COR-L47 (cell line): ENCODE measurements at regions not wholly inside any gene's neighbourhood (a gene's known extent, or its start where the extent isn't known, plus 50 kb on each side); places are given as distances from the start of the nearest gene placed in this dataset.
"Not testable (repeated sequence)": the region's sequence is repeated elsewhere in the genome, so short reads cannot be mapped to it uniquely, and the experiment has no call there.

ENCODE experiments used
- DNase-seq: peaks from one replicate; lab custom pipeline; 2025; lab: John Stamatoyannopoulos, UW

DNA sequence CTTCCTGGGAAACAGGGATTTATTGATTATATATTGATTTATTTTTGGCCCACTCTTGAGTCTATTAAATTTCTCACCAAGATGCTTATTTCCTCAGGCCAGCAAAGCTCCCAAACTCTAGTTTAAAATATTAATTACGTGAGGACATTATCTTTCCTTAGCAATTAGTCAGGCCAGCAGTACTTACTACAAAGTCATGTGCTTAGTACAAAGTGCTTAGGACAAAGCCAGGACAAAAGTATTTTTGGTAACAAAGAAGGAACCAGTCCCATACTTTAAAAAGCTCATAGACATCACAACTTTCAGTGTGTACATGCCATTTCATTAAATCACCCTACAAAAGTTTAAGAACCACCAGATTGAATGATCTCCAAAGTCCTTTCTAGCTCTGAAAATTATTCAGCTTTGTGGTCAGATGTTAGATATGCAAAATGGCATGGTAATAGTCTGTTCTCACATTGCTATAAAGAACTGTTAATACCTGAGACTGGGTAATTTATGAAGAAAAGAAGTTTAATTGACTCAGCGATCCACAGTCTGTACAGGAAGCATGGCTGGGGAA is 94.7 kb upstream of the PWP1 start:
- DNase-seq: no peak

DNA sequence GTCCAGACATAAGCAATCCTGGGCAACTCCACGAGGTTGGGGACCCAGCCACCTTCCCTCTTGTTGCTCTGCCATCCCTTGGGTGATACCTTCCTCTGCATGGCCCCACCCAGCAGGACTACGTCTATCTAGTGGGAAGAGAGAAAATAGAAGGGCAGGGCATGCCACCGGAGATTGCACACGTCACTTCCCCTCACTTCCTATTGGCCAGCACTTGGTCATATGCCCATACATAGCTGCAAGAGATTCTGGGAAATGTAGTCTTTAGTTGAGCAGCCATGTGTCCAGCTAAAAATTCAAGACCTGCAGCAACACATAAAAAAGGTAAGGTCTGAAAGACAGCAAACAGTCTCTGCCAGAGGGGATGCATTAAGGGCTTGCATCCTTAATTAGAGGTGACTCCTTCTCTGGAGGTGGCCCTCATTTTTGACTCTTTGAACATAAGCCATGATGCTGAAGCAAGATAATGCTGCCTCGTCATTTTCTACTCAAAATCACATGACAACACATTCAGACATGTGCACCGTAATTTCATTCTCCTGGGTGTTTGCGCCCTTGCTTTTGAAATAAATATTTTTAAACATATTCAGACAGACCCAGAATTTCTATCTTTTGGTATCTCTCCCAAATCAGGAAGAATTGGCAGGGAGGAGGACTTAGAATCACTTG is 91.8 kb upstream of the PWP1 start:
- DNase-seq: no peak

DNA sequence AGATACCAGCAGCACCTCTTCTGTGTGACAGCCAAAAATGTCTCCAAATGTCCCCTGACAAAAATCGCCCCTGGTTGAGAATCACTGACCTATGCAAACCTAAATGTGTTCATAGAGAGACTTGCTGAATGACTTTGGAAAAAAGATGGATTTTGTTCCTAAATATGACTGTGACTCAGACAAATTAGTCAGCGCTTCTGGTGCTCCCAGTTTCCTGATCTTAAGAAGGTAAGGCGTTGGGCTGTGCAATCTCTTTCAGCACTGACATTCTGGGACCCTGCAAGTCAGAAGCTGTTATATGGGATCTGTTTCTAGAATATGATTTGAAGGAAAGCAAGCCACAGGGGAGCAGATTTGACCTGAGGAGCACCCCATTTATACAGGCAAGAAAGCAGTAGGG is 90.6 kb upstream of the PWP1 start:
- no peak for DNase-seq

DNA sequence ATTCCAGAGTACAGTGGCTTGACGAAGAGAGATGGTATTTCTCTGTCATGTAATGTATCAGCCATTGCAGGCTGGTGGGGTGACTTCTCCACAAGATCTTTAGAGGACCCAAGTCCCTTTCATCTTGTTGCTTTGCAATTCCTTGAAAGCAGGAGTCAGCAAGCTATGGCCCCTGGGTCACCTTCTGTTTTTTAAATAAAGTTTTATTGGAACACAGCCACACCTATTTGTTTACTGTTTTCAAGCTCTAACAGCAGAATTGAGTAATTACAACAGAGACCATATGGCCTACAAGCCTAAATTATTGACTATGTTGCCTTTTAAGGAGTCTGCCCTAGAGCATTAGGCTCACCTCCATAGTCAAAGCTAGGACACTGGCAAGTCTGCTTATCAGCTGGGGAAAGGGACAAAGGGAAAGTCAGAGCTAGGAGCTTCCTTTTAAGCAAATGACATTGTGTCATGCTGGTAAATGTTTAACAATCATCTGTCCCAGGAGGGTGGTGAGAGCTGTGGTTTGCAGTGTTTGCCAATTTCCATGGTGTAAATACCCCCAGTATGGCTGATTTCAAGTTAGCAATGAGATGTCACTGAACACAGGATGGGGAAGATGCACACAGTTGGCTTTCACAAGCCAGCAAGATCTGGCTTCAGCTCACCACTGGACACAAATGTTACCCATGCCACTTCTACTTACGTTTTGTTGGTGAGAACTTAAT is 87.7 kb upstream of the PWP1 start:
- no peak for DNase-seq

DNA sequence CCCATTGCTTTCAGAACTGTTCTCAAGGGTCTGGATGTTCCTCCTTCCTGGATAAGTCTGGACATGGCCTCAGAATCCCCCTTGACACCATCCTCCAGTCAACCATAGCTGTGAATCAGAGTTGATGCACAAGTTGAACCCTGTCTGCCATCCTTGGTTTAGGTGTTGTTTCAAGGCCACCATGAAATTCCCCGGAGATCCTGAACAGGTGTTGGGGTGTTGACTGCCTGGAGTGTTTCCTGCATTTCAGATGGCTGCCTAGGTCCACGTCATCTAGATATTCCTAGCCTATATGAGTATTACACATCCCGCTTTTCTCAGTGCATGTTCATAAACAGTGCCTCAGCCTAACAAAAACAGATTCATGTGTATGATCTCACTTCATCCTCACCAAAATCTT is 86.7 kb upstream of the PWP1 start:
- no peak for DNase-seq

DNA sequence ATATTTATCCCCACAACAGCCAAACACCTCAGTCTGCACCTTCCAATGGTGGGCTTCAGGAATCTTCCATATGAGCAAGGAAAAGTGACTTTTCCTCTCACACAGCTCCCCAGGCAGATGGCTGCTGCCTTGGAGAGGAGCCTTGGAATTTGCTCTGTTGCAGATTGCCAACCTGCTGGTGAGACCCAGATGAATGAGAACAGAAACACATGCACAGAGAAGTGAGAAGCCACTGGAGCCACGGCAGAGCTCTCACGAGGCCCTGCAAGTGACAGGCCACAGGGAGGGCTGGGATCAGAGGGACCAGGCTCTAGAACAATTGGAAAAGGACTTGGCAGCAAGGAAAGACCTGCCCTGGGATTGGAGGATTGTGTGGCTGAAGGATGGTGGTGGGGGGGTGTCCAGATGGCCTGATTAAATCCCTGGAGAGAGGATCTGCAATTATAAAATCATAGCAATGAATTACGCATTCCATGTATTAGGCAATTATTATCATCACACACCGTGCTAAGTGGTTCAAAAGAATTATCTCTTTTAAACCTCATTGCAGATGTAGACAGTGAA is 84.9 kb upstream of the PWP1 start:
- DNase-seq: no peak

DNA sequence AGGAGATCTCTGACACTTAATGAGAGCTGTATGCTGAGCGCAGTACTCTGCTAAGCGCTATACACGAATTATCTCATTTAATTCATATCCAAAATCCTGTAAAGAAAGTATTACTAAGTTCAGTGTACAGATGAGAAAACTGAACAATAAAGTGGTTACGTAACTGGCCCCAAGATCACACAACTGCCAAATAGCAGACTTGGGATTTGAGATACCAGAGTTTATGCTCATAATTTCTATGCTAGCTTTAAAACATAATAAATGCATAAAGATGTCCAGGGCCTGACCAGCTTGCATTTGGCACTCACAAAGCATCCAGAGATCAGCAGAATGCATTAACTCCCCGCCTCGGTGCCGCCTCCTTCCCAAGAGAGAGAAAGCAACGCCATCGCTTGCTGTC is 83.2 kb upstream of the PWP1 start:
- no peak for DNase-seq

DNA sequence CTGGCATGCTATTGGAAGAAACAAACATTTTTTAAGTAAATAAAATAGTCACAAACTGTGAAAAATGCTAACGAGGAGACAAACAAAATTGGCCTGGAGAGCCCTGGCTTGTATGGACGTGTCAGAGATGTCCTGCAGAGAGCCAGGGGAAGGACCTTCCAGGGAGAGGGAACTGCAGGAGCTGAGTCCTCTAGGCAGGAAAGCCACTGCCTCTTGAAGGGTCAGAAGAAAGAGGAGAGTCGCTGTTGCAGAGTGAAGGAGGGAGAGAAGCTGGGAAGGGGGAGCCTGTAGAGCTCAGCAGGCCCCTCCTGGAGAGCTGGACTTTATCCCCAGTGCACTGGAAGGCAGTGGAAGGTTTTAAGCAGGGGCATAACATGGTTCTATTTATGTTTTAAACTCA is 80.3 kb upstream of the PWP1 start:
- DNase-seq: no peak

DNA sequence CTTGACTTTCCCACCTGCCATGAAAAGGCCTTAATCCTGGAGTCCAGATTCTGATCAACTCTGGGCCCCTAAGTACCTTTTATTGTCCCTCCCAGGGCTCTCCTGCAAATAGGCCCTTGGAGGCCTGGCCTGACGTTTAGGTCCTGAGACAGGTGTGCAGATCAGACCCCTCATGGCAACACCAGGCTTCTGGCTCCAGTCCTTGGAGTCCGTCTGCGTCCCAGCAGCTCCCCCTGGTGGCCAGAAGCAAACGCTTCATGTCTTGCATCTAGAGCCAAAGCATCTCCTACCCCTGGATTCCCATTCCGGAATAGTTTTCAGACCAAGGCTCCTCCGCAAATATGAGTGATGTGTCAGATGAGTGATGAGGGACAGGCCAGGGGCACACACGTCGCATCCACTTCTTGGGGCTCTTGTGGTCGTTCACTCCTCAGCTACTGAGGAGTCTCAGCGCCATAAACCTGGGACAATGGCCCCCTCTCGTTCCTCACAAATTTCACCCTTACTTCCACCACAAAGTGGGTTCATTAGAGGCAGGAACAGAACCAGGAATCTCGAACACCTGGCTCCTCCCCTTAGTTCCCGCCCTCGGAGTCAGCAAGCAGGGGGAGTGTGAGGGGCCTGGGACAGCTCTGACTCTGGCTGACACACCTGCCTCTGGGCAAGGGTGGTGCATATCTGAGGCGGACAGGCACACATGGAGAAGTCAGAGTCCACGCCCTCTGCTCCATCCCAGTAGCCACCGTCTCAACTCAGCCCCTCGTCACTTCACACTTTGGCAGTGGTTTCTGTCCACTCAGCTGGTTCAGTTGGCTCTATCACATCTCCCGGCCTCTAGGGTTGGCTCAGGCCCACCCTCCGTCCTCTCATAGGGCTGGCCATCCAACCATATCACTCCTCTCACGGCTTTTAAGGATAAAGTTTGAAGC is 77.9 kb upstream of the PWP1 start:
- peak; percentile 86 for DNase-seq

DNA sequence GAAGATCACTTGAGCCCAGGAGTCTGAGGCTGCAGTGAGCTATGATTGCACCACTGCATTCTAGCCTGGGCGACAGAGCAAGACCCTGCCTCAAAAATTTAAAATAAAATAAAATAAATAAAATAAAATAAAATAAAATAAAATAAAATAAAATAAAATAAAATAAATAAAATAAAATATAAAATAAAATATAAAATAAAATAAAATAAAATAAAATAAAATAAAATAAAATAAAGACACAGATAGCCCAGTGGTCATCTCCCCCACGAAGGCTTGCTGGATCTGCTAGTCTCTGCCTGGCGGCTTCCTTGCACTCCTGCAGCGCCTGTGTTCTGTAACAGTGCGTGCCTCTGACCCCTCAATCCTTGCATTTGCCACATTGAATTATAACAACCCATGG is 76.8 kb upstream of the PWP1 start:
- not testable (repeated sequence) for DNase-seq

DNA sequence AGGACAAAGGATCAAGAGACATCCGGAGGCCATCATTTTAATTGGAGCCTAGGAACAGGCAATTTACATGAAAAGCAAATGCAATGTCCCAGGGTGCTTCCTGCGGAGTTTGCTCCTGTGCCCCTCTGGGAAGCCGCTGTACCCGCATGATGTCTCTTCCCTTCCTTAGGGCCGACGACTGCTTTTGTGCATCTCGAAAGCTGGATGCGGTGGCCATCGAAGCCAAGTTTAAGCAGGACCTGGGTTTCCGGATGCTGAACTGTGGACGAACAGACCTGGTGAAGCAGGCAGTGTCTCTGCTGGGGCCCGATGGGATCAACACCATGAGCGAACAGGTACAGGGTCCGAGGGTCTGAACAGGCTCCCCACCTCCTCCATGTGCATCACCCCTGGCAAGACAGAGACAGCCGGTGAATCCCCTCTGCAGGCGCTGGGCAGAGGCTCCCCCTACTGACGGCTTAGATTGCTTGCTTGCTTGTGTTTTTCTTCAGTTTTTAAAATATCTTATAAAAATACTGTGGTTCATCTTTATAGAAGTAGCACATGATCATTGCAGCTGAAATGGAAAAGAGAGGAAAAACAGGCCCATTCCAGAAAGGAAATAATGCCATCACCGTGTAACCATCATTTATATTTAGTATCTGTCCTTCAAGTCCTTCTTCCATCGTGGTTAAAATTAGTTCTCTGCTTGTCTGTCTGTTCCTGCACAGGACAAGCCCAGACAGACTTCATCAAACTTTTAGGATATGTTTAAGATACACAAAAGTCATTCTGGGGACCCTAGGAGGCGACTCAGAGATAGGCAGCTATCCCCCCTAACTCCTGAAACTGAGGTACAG is 75.4 kb upstream of the PWP1 start:
- DNase-seq: peak; percentile 14

DNA sequence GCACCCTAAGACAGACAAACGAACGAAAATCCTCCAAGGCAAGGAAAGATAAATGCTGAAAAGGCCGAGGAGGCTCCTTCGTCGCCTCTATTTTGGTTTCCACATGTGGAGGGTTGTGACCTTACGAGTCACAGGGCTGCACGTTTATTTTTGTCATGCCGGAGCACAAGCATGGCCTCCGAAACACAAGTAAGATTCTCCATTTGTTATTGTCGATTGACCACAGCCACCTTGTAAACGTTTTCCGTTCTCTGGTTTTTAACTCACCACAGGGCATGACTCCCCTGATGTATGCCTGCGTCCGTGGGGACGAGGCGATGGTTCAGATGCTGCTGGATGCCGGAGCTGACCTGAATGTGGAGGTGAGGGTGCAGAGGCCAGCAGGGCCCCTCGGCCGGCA is 73.1 kb upstream of the PWP1 start:
- no peak for DNase-seq

DNA sequence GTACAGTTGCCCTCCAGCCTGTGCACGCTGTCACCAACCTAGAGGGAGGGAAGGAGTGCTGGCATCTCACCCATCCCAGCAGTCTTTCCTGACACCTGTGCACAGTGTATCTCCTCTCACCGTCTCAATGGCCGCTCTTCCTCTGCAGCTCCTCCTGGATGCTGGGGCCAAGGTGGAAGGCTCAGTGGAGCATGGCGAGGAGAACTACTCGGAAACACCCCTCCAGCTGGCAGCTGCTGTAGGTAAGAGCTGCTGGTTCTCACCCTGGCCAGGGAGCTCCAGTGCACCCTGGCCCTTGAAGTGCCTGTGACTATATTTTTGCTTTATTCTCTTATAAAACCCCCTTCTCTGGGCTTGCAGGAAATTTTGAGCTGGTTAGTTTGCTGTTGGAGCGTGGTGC is 68.7 kb upstream of the PWP1 start:
- no peak for DNase-seq

DNA sequence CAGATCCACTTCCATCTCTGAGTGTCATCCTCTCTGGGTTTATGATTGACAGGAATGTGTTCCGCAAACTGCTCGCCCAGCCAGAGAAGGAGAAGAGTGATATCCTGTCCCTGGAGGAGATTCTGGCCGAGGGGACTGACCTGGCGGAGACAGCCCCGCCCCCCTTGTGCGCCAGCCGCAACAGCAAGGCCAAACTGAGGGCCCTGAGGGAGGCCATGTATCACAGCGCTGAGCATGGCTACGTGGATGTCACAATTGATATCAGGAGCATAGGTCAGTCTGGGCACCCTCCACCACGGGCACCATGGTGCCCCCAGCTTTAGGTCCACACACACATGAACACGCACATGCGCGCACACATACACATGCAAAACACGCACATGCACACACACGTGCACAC is 67.5 kb upstream of the PWP1 start:
- DNase-seq: no peak

DNA sequence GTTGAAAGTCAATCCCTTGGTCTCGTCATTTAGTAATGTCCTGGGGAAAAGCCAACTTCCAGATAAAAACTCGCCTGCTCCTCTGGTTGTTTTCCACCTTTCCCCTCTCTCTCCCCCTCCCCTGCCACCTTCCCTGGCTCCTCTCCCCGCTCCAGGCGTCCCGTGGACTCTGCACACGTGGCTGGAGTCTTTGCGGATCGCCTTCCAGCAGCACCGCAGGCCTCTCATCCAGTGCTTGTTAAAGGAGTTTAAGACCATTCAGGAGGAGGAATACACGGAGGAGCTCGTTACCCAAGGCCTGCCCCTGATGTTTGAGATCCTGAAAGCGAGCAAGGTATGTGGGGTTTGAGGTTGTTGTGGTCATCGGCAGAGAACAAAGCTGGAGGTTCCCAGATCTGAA is 65.8 kb upstream of the PWP1 start:
- no peak for DNase-seq

DNA sequence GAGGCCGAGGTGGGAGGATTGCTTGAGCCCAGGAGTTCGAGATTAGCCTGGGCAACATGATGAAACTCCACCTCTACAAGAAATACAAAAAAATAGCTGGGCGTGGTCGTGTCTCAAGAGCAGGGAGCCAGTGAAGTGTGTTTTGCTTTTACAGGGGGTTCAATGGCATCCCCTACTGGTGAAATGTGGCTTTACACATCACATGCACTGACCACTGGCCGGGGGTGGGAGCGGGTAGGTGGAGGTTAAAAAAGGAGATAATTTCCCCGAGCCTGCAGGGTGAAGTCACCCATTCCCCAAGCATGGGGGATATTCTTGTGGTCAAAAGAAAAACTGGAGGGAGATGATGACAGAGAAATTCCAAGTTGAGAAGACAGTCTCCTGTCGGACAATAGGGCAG is 63.6 kb upstream of the PWP1 start:
- peak; percentile 32 for DNase-seq

DNA sequence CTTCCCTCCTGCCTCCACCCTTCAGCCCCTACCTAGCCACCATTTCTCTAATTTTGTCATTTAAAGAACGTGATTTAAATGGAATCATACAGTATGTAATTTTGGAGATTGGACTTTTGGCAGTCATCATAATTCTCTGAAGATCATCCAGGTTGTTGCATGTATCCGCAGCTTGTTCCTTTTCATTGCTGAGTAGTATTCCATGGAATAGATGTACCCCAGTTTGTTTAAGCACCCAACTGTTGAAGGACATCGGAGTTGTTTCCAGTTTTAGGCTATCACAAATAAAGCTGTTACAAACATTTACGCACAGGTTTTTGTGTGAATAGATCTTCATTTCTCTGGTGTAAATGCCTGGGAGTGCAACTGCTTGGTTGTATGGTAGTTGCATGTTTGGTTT is 61.1 kb upstream of the PWP1 start:
- DNase-seq: no peak

DNA sequence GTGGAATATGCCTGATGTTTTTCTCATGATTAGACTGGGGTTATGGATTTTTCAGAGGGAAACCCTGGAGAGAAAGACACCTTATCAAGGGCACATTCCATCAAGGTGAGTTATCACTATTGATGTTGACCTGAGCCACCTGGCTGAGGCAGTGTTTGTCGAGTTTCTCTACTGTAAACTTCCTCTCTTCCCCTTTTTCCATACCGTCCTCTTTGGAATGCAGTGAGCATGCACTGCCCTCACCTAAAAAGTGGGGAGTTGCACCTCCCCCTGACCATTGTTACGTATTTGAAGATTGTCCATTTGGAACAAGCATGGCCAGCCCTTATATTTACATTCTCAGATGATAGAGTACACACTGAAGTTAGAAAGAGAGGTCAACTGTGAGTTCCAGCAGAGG is 53.9 kb upstream of the PWP1 start:
- no peak for DNase-seq

DNA sequence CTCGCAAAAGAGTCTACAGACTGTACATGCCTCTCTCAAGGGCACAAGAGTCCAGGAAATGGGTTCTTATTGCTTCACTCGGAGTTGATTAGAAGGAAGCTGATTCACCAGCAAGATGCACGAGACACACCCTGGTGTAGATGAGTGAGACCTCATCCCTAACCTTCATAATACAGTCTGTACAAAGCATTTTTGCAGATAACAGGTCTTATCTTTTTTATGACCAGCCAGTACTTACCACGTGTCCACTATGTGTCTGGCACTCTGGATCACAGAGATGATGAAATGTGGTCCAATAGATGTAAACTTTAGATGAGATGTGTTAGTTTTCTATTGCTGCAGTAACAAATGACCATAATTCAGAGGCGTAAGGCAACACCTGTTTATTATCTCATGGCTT is 53.4 kb upstream of the PWP1 start:
- DNase-seq: no peak

DNA sequence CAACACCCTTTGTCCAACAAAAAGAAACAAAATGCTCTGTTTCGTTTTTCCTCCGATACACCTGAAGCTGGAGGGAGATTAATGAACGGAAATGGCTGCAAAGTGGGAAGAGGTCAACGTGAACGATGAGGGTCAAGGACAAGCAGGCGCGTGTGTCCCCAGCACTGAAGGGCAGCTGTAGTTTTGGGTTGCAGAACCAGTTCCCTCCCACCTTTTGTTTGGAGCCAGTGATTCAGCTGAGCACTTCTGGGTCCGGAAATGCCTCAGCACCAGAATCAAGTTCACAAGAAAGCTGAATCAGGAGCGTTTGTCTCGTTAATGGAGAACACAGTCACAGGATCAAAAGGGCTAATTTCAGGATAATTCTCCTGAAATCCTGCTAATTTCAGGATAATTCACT is 51.1 kb upstream of the PWP1 start:
- DNase-seq: no peak

DNA sequence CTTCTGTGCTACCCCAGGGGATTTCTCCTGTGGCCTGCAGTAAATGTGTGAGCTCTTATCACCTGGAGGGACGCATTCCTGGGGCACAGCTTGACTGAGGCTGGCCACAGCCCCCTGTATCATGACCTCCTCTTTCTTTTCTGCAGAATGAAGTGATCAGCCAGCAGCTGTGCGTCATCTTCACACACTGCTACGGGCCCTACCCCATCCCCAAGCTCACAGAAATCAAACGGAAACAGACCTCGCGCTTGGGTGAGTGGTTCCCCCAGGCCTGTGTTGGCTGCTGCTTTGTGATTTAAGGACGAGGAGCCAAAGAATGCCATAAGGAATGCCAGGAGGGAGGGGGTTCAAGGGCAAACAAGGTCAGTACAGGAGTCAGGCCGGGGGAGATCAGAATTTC is 50.5 kb upstream of the PWP1 start:
- DNase-seq: no peak
